ENCODE measurements at regions not wholly inside any gene's neighbourhood (a gene's known extent, or its start where the extent isn't known, plus 50 kb on each side); places are given as distances from the start of the nearest gene placed in this dataset.
A peak's percentile ranks its signal among the peaks of the same experiment; 100 is the strongest.

DNA sequence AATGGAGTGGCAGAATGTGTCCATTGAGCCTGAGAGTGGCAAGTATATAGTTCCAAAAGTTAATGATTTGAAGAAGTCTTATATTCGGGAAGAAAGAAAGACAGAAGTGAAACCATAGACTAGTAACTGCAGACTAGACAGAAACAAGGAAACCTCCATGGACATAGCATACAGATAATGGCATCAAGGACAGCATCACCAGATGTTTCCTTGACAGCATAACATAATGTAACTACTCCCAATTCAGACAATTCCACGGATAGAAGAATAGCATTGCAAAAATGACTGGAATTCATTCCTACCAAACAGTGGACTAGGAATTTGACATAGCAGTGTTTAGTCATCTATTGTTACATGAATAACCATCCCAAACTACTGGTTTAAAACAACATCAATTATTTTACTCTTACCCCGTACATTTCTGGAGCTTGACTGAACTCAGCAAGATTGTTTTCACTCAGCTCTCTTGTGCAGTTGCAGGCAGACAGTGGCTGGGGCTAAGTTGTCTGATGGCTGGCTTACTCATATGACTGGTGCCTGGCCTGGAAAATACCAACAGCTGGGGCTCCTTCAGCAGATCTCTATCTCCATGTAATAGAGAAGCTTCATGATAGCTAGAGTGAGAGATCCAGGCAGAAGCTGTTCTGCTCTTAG lies 109.7 kb upstream of the GADL1 start:
- H3K9me3 ChIP-seq, result no peaks in the 10 kb centered on the region
- H3K27me3 ChIP-seq, result no peaks in the 10 kb centered on the region
- no peaks in the 10 kb centered on the region for H3K36me3 ChIP-seq
- intact Hi-C loops (cut with DNase I), result no loop called here
- TF ChIP-seq, protein P1, sequence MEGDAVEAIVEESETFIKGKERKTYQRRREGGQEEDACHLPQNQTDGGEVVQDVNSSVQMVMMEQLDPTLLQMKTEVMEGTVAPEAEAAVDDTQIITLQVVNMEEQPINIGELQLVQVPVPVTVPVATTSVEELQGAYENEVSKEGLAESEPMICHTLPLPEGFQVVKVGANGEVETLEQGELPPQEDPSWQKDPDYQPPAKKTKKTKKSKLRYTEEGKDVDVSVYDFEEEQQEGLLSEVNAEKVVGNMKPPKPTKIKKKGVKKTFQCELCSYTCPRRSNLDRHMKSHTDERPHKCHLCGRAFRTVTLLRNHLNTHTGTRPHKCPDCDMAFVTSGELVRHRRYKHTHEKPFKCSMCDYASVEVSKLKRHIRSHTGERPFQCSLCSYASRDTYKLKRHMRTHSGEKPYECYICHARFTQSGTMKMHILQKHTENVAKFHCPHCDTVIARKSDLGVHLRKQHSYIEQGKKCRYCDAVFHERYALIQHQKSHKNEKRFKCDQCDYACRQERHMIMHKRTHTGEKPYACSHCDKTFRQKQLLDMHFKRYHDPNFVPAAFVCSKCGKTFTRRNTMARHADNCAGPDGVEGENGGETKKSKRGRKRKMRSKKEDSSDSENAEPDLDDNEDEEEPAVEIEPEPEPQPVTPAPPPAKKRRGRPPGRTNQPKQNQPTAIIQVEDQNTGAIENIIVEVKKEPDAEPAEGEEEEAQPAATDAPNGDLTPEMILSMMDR (IDR thresholded peaks at IDR 0.05), result no peak
- no peak overlapping the region for H3K4me3 ChIP-seq
- DNase-seq (no peak), ATAC-seq (no peak)
- no peaks in the 10 kb centered on the region for H3K4me1 ChIP-seq
- no peak overlapping the region for H3K27ac ChIP-seq

DNA sequence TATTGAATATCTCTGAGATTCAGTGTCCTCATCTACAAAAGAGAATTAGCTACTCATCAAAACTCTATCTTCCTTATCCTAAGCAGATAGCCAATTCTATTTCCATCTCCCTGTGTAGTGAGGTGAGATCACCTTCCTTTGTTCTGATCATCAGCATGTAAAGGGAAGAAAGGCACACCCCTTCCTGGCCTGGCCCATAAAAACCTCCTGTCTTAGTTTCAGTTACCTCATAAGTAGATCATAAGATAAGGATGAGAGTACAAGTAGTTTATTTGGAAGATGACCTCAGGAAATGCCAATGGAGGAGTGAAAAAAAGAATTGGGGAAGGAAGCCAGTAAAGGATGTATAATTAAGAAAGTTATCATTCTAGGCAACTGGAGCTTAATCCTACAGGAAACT lies 114.5 kb upstream of the GADL1 start:
- intact Hi-C loops (cut with DNase I), result no loop called here
- Histone ChIP-seq H3K36me3 (no peaks in the 10 kb centered on the region), H3K9me3 (no peaks in the 10 kb centered on the region), H3K4me1 (peaks cover 2% of the 10 kb centered on the region), H3K27me3 (no peaks in the 10 kb centered on the region), H3K4me3 (no peak overlapping the region), H3K27ac (no peak overlapping the region)
- no peak for ATAC-seq
- no peak for DNase-seq
- TF ChIP-seq, protein P1 (IDR thresholded peaks at IDR 0.05), result no peak

DNA sequence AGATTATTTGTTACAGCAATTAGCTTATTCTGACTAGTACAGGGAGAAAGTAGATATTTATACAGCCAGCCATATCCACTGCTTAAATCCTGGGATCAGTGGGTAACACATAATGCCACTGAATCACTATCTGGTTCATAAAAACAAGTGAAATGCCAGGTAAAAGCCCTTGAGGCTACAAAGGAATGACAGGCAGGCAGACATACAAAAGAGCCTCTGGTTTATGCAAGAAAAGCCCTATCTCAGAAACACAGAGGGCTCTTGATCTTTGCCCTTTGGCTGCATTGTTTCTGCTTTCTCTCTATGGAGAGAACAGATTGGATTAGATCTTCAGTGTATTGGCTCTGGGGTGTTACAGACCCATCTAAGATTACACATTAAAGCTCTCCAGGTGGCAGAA lies 115.4 kb upstream of the GADL1 start:
- peak; percentile 33 for ATAC-seq
- Histone ChIP-seq H3K27me3 (no peaks in the 10 kb centered on the region), H3K27ac (no peak overlapping the region), H3K9me3 (no peaks in the 10 kb centered on the region), H3K4me3 (no peak overlapping the region), H3K4me1 (peaks cover 2% of the 10 kb centered on the region), H3K36me3 (no peaks in the 10 kb centered on the region)
- DNase-seq, result no peak
- intact Hi-C loops (cut with DNase I), result no loop called here
- TF ChIP-seq, protein P1 (IDR thresholded peaks at IDR 0.05), result no peak

DNA sequence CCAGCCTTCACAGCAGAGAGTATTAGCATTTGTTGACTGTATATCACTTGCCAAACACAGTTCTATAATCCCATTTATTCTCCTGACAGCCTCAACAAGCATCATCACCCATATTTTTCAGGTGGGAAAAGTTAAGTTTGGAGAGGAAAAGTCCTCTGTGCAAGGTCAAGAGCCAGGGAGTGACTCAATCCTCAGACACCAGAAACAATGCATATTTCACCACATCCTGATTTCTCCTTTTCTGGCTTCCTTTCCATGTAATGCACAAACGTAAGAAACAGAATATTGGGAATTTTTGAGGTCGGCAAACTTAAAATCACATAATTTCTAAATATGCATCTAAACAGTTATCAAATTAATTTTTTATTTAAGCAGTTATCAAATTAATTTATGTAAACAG lies 116.0 kb upstream of the GADL1 start:
- intact Hi-C loops (cut with DNase I), result no loop called here
- no peak for ATAC-seq

DNA sequence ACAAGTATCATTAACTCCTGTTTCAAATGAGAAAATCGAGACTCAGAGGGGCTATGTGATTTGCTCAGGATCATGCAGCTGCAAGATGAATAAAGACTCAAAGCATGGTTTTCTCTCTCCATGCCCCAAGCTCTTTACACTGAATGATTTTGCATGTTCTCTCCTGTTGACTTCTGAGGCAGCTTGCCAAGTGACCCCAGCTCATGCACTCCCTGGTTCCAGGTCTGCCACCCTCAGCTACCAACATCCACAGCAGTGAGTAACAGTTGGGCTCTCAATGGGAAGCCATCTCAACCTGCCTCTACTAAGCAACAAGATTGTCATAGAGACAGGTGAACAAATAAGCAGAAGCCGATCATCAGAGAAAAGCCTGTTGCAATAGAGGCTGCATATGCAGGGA lies 116.9 kb upstream of the GADL1 start:
- no peak for ATAC-seq
- DNase-seq, result no peak
- TF ChIP-seq, protein P1 (IDR thresholded peaks at IDR 0.05), result no peak
- H3K4me3 ChIP-seq, result no peak overlapping the region
- H3K4me1 ChIP-seq, result peaks cover 2% of the 10 kb centered on the region
- H3K27me3 ChIP-seq, result no peaks in the 10 kb centered on the region
- no peaks in the 10 kb centered on the region for H3K36me3 ChIP-seq
- intact Hi-C loops (cut with DNase I), result no loop called here
- H3K9me3 ChIP-seq, result no peaks in the 10 kb centered on the region
- H3K27ac ChIP-seq, result no peak overlapping the region

More for the DNA sequence above, 116.0 kb upstream of the GADL1 start:
- no peaks in the 10 kb centered on the region for H3K27me3 ChIP-seq
- H3K9me3 ChIP-seq, result no peaks in the 10 kb centered on the region
- H3K4me3 ChIP-seq, result no peak overlapping the region
- no peak for DNase-seq
- H3K27ac ChIP-seq, result no peak overlapping the region
- TF ChIP-seq, protein P1 (IDR thresholded peaks at IDR 0.05), result no peak
- H3K36me3 ChIP-seq, result no peaks in the 10 kb centered on the region
- H3K4me1 ChIP-seq, result peaks cover 2% of the 10 kb centered on the region

DNA sequence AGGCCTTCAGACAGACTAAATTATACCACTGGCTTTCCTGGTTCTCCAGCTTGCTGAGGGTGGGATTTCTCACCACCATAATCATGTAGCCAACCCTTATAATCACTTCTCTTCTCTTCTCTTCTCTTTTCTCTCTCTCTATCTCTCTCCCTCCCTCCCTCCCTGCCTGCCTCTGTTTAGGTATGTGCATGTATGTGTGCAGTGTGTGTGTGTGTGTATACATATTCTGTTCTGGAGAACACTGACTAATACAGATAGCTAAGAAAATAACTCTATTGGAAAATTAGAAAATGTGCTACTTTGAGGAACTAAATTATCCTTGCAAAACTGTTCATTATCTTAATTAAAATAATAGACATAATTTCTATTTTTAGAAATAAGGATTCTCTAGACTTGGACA lies 118.6 kb upstream of the GADL1 start:
- ATAC-seq (no peak), DNase-seq (no peak)
- intact Hi-C loops (cut with DNase I), result no loop called here
- TF ChIP-seq, protein P1 (IDR thresholded peaks at IDR 0.05), result no peak
- Histone ChIP-seq H3K4me3 (no peak overlapping the region), H3K36me3 (no peaks in the 10 kb centered on the region), H3K9me3 (no peaks in the 10 kb centered on the region), H3K27ac (no peak overlapping the region), H3K27me3 (no peaks in the 10 kb centered on the region), H3K4me1 (peaks cover 2% of the 10 kb centered on the region)
